ENCODE measurements at regions not wholly inside any gene's neighbourhood (a gene's known extent, or its start where the extent isn't known, plus 50 kb on each side); places are given as distances from the start of the nearest gene placed in this dataset.

- Mint-ChIP-seq H3K4me1 (0 out of 2 replicates have a peak, but pooled peaks cover 2% of the 10 kb centered on the region), H3K27me3 (ENCODE audit: low read depth) (no peaks in the 10 kb centered on the region), H3K9me3 (peaks cover 14% of the 10 kb centered on the region), H3K36me3 (no peaks in the 10 kb centered on the region), H3K4me3 (no peak overlapping the region), H3K27ac (no peak overlapping the region)
- DNase-seq (ENCODE audit: low spot score) (no peak), ATAC-seq (no peak)
- ChIA-PET CTCF (interaction anchor here (0.8 to 1.9 kb wide), 8 partner anchors 11 to 433 kb away, joined by 3 to 42 read pairs (median 4); no protein-coding TSS in a partner anchor), POLR2A (no interaction called here)
- TF ChIP-seq, protein P1, sequence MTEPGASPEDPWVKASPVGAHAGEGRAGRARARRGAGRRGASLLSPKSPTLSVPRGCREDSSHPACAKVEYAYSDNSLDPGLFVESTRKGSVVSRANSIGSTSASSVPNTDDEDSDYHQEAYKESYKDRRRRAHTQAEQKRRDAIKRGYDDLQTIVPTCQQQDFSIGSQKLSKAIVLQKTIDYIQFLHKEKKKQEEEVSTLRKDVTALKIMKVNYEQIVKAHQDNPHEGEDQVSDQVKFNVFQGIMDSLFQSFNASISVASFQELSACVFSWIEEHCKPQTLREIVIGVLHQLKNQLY (CRISPR knock-in tag; IDR thresholded peaks at IDR 0.05) = no peak
- no peak for TF ChIP-seq ZNF219 (CRISPR knock-in tag; IDR thresholded peaks at IDR 0.05; ENCODE audit: borderline replicate concordance)
- TF ChIP-seq, protein P2, sequence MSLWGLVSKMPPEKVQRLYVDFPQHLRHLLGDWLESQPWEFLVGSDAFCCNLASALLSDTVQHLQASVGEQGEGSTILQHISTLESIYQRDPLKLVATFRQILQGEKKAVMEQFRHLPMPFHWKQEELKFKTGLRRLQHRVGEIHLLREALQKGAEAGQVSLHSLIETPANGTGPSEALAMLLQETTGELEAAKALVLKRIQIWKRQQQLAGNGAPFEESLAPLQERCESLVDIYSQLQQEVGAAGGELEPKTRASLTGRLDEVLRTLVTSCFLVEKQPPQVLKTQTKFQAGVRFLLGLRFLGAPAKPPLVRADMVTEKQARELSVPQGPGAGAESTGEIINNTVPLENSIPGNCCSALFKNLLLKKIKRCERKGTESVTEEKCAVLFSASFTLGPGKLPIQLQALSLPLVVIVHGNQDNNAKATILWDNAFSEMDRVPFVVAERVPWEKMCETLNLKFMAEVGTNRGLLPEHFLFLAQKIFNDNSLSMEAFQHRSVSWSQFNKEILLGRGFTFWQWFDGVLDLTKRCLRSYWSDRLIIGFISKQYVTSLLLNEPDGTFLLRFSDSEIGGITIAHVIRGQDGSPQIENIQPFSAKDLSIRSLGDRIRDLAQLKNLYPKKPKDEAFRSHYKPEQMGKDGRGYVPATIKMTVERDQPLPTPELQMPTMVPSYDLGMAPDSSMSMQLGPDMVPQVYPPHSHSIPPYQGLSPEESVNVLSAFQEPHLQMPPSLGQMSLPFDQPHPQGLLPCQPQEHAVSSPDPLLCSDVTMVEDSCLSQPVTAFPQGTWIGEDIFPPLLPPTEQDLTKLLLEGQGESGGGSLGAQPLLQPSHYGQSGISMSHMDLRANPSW (CRISPR knock-in tag; conservative IDR thresholded peaks at IDR 0.05; ENCODE audit: low read depth) = no peak
Measured at GRCh38 chr1:70616946-70617345, 205.9 kb downstream of the CTH start.

GRCh38 chr1:70617728-70618127 lies 206.7 kb downstream of the CTH start:
- H3K27me3 Mint-ChIP-seq (ENCODE audit: low read depth) = no peaks in the 10 kb centered on the region
- no peaks in the 10 kb centered on the region for H3K36me3 Mint-ChIP-seq
- ChIA-PET CTCF (interaction anchor here (0.5 to 1.9 kb wide), 18 partner anchors 11 to 432 kb away, joined by 3 to 42 read pairs (median 4); no protein-coding TSS in a partner anchor), POLR2A (no interaction called here)
- H3K9me3 Mint-ChIP-seq = peaks cover 14% of the 10 kb centered on the region
- no peak overlapping the region for H3K4me3 Mint-ChIP-seq
- H3K4me1 Mint-ChIP-seq = 0 out of 2 replicates have a peak, but pooled peaks cover 2% of the 10 kb centered on the region
- DNase-seq (ENCODE audit: low spot score) = no peak
- peak; percentile 95 for ATAC-seq
- H3K27ac Mint-ChIP-seq = no peak overlapping the region
- TF ChIP-seq ZNF263 (CRISPR knock-in tag; IDR thresholded peaks at IDR 0.05; ENCODE audit: low read depth) = no peak
- TF ChIP-seq, protein P3, sequence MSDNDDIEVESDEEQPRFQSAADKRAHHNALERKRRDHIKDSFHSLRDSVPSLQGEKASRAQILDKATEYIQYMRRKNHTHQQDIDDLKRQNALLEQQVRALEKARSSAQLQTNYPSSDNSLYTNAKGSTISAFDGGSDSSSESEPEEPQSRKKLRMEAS (CRISPR knock-in tag; IDR thresholded peaks at IDR 0.05) = no peak
- no peak for TF ChIP-seq ZMAT4 (CRISPR knock-in tag; IDR thresholded peaks at IDR 0.05)
- TF ChIP-seq, protein P4, sequence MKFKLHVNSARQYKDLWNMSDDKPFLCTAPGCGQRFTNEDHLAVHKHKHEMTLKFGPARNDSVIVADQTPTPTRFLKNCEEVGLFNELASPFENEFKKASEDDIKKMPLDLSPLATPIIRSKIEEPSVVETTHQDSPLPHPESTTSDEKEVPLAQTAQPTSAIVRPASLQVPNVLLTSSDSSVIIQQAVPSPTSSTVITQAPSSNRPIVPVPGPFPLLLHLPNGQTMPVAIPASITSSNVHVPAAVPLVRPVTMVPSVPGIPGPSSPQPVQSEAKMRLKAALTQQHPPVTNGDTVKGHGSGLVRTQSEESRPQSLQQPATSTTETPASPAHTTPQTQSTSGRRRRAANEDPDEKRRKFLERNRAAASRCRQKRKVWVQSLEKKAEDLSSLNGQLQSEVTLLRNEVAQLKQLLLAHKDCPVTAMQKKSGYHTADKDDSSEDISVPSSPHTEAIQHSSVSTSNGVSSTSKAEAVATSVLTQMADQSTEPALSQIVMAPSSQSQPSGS (CRISPR knock-in tag; IDR thresholded peaks at IDR 0.05; ENCODE audit: borderline replicate concordance, low read depth) = no peak
- TF ChIP-seq, protein P5, sequence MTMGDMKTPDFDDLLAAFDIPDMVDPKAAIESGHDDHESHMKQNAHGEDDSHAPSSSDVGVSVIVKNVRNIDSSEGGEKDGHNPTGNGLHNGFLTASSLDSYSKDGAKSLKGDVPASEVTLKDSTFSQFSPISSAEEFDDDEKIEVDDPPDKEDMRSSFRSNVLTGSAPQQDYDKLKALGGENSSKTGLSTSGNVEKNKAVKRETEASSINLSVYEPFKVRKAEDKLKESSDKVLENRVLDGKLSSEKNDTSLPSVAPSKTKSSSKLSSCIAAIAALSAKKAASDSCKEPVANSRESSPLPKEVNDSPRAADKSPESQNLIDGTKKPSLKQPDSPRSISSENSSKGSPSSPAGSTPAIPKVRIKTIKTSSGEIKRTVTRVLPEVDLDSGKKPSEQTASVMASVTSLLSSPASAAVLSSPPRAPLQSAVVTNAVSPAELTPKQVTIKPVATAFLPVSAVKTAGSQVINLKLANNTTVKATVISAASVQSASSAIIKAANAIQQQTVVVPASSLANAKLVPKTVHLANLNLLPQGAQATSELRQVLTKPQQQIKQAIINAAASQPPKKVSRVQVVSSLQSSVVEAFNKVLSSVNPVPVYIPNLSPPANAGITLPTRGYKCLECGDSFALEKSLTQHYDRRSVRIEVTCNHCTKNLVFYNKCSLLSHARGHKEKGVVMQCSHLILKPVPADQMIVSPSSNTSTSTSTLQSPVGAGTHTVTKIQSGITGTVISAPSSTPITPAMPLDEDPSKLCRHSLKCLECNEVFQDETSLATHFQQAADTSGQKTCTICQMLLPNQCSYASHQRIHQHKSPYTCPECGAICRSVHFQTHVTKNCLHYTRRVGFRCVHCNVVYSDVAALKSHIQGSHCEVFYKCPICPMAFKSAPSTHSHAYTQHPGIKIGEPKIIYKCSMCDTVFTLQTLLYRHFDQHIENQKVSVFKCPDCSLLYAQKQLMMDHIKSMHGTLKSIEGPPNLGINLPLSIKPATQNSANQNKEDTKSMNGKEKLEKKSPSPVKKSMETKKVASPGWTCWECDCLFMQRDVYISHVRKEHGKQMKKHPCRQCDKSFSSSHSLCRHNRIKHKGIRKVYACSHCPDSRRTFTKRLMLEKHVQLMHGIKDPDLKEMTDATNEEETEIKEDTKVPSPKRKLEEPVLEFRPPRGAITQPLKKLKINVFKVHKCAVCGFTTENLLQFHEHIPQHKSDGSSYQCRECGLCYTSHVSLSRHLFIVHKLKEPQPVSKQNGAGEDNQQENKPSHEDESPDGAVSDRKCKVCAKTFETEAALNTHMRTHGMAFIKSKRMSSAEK (CRISPR knock-in tag; IDR thresholded peaks at IDR 0.05; ENCODE audit: borderline replicate concordance) = no peak
- TF ChIP-seq, protein P2 (CRISPR knock-in tag; conservative IDR thresholded peaks at IDR 0.05; ENCODE audit: low read depth) = no peak
- no peak for TF ChIP-seq USF1 (CRISPR knock-in tag; IDR thresholded peaks at IDR 0.05)
- no peak for TF ChIP-seq ZNF281 (CRISPR knock-in tag; IDR thresholded peaks at IDR 0.05)
- TF ChIP-seq ATF1 (CRISPR knock-in tag; IDR thresholded peaks at IDR 0.05) = no peak
- TF ChIP-seq ZNF416 (CRISPR knock-in tag; IDR thresholded peaks at IDR 0.05) = no peak
- TF ChIP-seq JAZF1 (CRISPR knock-in tag; IDR thresholded peaks at IDR 0.05) = no peak
- no peak for TF ChIP-seq ZNF396 (CRISPR knock-in tag; IDR thresholded peaks at IDR 0.05; ENCODE audit: borderline replicate concordance)
- no peak for TF ChIP-seq EMX1 (CRISPR knock-in tag; IDR thresholded peaks at IDR 0.05)
- no peak for TF ChIP-seq ZNF121 (CRISPR knock-in tag; IDR thresholded peaks at IDR 0.05)

All from WTC11 (cell line).